Breast epithelium (tissue), 3 donors: ENCODE measurements at regions not wholly inside any gene's neighbourhood (a gene's known extent, or its start where the extent isn't known, plus 50 kb on each side); places are given as distances from the start of the nearest gene placed in this dataset.

Experiments
- CTCF ChIP-seq, 3 donors: fragments of 450-650 bp; IDR thresholded peaks; one replicate each; pipeline ENCODE4 v1.5.1; 2016 to 2017; ENCODE audit warnings: antibody characterized with exemption in 3 of 3, mild to moderate bottlenecking in 3 of 3, moderate library complexity in 3 of 3
- POLR2A ChIP-seq: fragments of 450-650 bp; IDR thresholded peaks from one replicate; pipeline ENCODE4 v1.6.1; 2016; ENCODE audit warnings: antibody characterized with exemption, mild to moderate bottlenecking, moderate library complexity
- POLR2AphosphoS5 ChIP-seq, 3 donors: sonication (generic); formaldehyde crosslinking; IDR thresholded peaks; one replicate each; pipeline ENCODE4 v1.6.1; 2017; ENCODE audit warnings: antibody characterized with exemption in 3 of 3

DNA sequence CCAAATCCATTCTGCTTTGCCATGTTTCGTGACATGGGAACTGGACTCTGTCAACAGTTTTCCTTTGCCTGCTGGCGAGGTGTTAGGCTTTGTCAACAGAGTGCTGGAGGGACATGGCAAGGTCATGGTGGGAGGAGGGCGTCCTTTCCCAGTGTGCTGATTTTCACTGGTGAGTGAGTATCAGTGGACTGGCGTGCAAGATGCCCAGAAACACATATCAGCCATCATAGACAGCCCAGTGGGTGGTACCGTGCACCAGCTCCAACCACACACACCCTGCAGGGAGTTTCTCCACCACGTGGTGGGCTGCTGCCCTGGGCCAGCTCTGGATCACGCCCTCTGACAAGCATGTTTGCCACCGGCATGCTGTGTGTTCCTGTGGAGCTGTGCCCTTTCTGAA is 50.0 kb upstream of the ABL1 start:
- TF ChIP-seq CTCF (IDR thresholded peaks at IDR 0.05) (no peak), POLR2AphosphoS5 (IDR thresholded peaks at IDR 0.05) (no peak), POLR2A (no peak)
